GM19035 (cell line): ENCODE measurements at regions not wholly inside any gene's neighbourhood (a gene's known extent, or its start where the extent isn't known, plus 50 kb on each side); places are given as distances from the start of the nearest gene placed in this dataset.
"Not testable (repeated sequence)": the region's sequence is repeated elsewhere in the genome, so short reads cannot be mapped to it uniquely, and the experiment has no call there.

Experiments used
- ATAC-seq: cut with Tn5 transposase; IDR thresholded peaks from one replicate; pipeline ENCODE4 v1.9.1; 2021; ENCODE audit not compliant: unreplicated experiment

GRCh38 chr2:128591861-128592822 is 273.5 kb upstream of the HS6ST1 start:
- ATAC-seq = no peak

GRCh38 chr2:128593518-128593878 is 274.8 kb upstream of the HS6ST1 start:
- no peak for ATAC-seq

GRCh38 chr2:128593879-128594650 is 275.4 kb upstream of the HS6ST1 start:
- no peak for ATAC-seq

- no peak for ATAC-seq
Observed at GRCh38 chr2:128594651-128594910, 275.9 kb upstream of the HS6ST1 start.

GRCh38 chr2:128594953-128595677 is 276.4 kb upstream of the HS6ST1 start:
- no peak for ATAC-seq

- no peak for ATAC-seq
Observed at GRCh38 chr2:128595763-128596395, 277.2 kb upstream of the HS6ST1 start.

- no peak for ATAC-seq
Observed at GRCh38 chr2:128596396-128597120, 277.9 kb upstream of the HS6ST1 start.

GRCh38 chr2:128597121-128597762 is 278.6 kb upstream of the HS6ST1 start:
- no peak for ATAC-seq

- ATAC-seq = not testable (repeated sequence)
Observed at GRCh38 chr2:128598260-128598659, 279.6 kb upstream of the HS6ST1 start.

GRCh38 chr2:128598862-128599441 is 280.3 kb upstream of the HS6ST1 start:
- no peak for ATAC-seq

- no peak for ATAC-seq
Observed at GRCh38 chr2:128599700-128600099, 281.0 kb upstream of the HS6ST1 start.

- no peak for ATAC-seq
Observed at GRCh38 chr2:128600581-128601297, 282.1 kb upstream of the HS6ST1 start.

GRCh38 chr2:128601298-128602037 is 282.8 kb upstream of the HS6ST1 start:
- ATAC-seq = no peak

GRCh38 chr2:128602038-128602698 is 283.5 kb upstream of the HS6ST1 start:
- ATAC-seq = no peak

- ATAC-seq = no peak
Observed at GRCh38 chr2:128602699-128603101, 284.0 kb upstream of the HS6ST1 start.

- ATAC-seq = no peak
Observed at GRCh38 chr2:128603411-128603924, 284.8 kb upstream of the HS6ST1 start.

- ATAC-seq = no peak
Observed at GRCh38 chr2:128604045-128604444, 285.4 kb upstream of the HS6ST1 start.

GRCh38 chr2:128604581-128604980 is 285.9 kb upstream of the HS6ST1 start:
- ATAC-seq = not testable (repeated sequence)
